DMS114 treated with DMSO at 0.1 percent for 48 hours (cell line): ENCODE measurements at regions not wholly inside any gene's neighbourhood (a gene's known extent, or its start where the extent isn't known, plus 50 kb on each side); places are given as distances from the start of the nearest gene placed in this dataset.

ENCODE experiments used
- DNase-seq: peaks from one replicate; lab custom pipeline; 2025; ENCODE audit not compliant: unreplicated experiment; lab: John Stamatoyannopoulos, UW

DNA sequence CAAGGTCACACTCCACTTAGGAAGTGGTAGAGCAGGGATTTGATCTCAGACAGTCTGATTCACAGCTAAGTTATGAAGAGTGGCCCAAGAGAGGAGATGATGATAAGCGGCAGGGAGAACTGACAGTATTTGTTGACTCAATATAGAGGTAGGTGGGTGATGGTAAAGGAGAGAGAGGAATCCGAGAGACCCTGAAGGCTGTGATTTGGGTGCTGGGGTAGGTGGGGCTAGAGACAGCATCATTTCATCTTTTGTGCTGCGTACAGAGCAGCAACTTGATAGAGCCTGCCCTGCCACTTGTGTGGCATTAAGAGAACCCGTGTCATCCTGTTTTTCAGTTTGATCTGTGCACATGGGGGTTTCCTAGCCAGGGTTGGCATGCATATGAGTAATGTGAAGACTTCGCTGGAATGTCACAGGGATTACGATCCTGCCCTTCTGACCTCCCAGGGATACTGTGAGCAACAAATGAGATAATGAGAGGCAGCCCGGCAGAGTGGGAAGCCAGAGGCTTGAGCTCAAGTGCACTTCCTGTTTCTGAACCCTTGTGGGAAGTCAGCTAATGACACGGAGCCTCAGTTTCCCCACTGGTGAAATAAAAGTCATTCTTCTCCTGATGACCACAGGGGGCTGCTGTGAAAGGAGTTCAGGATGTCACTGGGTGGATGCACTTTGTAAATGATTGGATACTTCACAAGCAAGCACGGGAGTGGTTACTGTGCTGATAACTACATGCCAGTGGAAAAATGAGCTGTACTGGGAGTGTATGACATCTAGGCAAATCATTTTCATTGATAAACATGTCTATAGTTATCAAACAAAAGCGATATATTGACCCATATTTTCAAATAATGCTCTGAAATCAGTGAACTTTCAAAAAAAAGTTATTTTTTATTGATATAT is 59.5 kb upstream of the IGF1 start:
- DNase-seq = no peak

DNA sequence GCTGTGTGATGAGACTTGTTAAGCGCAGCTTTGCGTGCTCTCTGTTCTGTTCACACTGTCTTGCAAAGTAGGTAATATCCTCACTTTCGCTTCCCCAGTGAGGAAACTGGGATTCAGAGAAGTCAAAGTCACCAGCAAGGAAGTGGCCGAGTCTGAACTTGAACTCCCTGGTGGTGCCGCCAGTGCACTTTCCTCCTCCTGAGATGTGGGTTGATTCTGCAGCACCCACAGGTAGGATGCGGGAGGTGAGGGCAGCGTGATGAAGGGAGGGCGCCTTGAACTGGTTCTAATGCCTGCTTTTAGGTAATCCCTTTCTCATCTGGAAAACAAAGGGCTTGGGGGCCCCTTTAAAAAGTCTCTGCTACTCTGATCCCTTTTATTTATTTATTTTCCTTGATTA is 54.9 kb upstream of the IGF1 start:
- no peak for DNase-seq

DNA sequence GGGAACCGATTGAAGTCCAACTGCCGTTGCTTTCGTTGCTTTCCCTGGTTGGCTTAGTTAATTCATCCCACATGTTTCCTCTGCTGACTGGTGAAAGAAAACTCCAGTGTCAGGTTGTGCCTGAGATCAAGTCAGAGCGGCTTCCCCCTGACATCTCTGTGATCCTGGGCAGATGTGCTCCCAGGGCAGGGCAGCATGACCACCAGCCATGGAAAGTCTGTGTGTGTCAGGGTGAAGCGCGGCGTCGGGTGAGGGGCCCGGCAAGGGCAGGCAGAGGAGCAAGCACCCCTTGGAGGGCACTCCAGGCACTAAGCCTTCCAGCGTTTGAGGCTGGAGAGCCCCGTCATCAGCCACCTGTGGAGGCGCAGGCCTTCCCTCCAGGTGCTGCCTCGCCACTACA is 54.5 kb upstream of the IGF1 start:
- no peak for DNase-seq

DNA sequence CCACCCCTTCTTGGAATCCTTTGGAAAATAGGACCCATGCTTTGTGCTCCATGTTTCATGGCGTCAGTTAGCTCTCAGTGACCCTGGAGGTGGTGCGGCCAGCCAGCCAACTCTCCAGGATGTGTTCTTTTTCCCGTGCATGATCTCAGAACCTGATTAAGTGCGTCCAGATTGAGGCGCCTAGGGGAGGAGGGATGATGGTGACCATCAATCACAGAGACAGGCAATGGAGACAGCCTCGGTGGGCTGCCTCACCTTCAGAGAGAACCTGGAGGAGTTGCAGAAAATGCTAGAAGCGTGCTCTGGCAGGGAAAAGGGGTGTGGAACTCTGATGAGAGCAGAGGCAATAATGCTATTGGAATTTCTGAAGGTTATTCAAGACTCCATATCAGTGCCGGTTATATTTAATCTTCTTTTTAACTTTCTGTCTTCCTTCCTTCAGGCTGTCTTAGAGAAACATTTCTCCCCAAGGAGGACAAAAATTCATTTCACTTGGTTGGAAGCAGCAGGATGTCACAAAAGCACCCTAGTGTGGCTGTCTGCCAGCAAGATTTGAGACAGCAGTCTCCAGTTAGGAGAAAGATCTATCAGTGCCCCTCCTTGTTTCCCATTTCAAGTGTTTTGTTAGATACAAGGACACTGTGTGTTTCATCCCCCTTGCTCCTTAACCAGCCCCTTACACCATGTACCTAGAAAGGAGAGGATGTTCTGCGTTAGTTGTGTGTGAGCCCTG is 53.3 kb upstream of the IGF1 start:
- no peak for DNase-seq
